Activated CD8-positive, alpha-beta memory T cell treated with anti-CD3 and anti-CD28 coated beads for 1 hour (primary cell): ENCODE measurements at regions not wholly inside any gene's neighbourhood (a gene's known extent, or its start where the extent isn't known, plus 50 kb on each side); places are given as distances from the start of the nearest gene placed in this dataset.

Experiments used
- DNase-seq, 2 donors: peaks; one replicate each; pipeline ENCODE4 v3.0.0-alpha.2; 2020; ENCODE audit warnings: low read depth in 1 of 2; ENCODE audit errors: extremely low read depth in 1 of 2

DNA sequence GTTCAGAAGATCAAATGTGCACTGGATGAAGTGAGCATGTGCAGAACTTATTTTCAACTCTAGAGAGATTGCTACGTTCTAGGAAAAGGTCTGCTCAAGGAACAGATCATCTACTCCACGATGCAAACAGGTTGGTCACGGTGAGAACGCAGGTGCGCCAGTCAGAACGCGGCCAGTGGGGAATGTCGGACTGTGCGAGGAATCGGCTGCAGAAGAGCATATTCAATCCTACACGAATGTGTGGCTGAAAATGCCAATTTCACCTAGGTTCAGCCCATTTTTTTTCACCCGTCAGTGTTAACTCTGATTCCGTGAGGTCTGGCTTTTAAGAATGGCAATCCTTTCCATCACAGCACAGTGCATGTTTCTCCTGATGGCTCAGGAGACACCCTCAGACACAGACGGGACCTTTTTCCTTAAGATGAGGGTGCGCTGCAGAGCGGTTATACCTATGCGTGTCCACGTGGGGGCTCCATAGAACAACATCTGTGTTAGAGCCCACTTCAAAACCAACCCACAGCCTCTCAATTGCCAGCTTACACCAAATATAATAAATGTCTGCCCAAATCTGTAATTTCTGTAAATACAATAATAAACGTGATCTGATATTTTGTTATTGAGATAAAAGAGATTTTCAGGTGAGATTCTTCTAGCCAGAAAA, 250.4 kb downstream of the FOXA2 start:
- DNase-seq, result peak in 1 of 2 donors; percentile 3

GRCh38 chr20:22324505-22324904, 259.9 kb downstream of the FOXA2 start:
- DNase-seq, result no peak

GRCh38 chr20:22322513-22322912, 261.9 kb downstream of the FOXA2 start:
- DNase-seq, result no peak

- no peak for DNase-seq
These were observed 263.2 kb downstream of the FOXA2 start for GRCh38 chr20:22321191-22321590.

DNA sequence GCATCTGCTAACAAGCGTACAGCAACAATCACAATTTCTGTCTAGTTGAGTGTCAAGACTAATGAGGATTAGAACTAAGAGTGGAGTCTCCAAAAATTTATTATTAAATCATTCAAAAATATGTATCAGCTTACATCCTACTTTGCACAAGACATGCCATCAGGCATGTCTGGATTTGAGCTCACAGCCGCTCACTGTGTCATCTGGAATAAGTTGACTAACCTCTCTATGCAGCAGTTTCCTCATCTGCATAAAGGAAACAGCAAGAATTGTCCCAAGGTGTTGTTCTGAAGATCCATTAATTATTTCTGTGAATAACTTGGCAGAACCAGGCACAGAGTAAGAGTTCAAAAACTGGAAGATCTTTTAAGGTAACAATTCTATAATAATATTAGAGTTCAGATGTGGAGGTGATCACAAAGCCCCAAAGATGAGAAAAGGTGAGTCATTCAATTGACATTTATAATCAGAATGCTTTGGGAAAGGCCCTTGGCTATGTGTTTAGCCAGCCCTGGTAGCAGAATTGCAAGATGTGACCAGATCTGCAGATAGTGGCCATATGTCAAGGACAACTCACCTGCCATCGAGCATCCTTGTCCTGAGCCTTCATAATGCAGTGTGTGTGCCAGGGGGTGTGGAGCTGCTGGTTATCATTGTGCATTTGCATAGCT, 264.0 kb downstream of the FOXA2 start:
- DNase-seq, result no peak

DNA sequence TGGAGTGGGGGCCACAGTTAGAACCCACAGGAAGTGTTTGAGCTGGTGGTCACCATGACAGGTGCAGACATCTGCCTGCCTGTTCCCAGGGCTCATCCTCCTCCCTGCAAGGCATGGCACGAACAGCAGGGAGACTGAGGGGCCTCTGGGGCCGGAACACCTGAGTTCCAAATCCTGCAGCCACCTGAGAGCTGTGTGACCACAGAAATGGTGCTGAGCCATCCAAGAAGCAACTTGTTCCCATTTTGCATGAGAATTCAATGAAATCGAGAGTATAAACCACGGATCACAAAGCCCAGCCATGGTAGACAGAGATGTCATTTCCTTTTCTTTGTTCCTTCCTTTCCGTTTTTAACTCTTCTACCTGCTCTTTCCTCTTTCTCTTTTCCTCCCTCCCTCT, 268.6 kb downstream of the FOXA2 start:
- no peak for DNase-seq

- DNase-seq, result no peak
These were observed 269.3 kb downstream of the FOXA2 start for GRCh38 chr20:22315073-22315472.

- DNase-seq, result no peak
These were observed 271.5 kb downstream of the FOXA2 start for GRCh38 chr20:22312744-22313346.

GRCh38 chr20:22308934-22309333, 275.4 kb downstream of the FOXA2 start:
- DNase-seq, result no peak

DNA sequence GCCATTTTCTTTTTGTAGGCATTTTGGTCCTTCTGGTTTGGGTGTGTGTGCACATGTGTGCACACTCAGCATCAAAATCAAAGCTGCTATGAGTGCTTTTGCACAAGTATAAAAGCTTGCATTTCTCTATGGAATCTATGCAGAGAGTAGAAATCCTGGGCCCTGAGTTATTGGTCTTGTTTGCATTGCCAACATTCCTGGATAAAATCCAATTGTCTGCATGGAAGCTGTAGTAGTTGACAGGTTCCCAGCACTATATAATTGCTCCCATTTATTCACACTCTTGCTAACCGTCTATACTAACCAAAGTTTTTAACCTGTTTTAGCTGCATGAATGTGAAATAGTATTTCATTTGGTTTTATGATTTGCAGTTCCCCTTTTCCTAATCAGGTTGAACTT, 277.0 kb downstream of the FOXA2 start:
- DNase-seq, result no peak

DNA sequence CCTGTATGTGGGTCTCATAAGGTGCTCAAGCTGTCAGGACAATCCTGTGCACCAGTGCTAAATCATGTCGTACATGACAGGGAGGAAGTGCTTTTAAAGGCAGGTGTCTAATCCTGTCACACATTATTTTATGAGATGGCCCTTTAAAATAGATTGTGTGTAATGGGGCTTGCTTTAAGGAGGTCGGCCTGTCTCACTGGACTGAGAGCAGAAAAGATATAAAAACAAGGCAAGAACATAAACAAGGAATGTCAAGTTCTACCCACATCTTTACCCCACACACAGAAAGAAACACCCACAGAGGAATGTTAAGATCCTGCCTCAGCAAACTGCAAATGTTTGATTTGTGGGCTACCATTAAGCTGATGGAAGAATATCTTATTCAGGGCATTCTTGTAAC, 279.0 kb downstream of the FOXA2 start:
- no peak for DNase-seq

GRCh38 chr20:22303523-22303922, 280.8 kb downstream of the FOXA2 start:
- DNase-seq, result no peak

GRCh38 chr20:22302039-22302438, 282.3 kb downstream of the FOXA2 start:
- no peak for DNase-seq

DNA sequence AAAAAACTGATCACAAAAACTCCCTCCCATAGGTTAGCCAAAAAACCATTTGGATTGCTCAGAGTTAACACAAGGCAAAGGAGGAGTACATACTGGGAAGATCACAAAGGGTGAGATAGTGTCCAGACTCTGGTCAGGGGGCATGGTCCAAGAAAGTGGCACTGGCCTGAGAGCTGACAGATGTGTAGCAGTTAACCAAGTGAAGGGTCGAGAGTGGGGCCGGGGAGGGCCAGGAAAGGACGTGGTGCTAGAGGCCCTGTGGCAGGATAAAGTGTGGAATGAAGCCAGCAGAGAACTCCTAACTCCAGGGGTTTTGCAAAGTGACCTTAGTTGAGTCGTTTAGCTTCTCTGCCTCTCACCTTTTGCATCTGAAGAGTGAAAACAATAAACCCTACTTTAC, 290.5 kb downstream of the FOXA2 start:
- DNase-seq, result no peak

GRCh38 chr20:22289442-22289841, 294.9 kb downstream of the FOXA2 start:
- no peak for DNase-seq

- DNase-seq, result no peak
These were observed 295.4 kb downstream of the FOXA2 start for GRCh38 chr20:22288957-22289356.

- DNase-seq, result no peak
These were observed 296.2 kb downstream of the FOXA2 start for GRCh38 chr20:22288156-22288555.

DNA sequence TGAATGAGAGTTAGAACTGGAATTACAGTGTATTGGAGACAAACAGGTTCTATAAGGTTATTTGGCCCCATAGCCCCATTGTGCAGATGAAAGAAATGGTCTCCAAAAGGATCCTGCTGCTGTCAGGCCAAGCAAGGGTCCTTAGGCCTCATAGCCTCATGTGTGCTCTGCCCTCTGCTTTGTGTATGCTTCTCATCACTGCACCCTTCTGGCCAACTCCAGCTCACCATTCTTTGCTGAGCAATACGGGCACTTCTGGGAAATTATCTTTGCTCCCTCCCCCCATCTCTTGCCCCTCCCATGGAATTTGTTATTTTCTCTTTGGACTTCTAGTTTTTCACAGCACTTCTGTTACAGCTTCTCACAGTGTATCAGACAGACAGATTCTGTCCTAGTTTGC, 298.8 kb downstream of the FOXA2 start:
- DNase-seq, result no peak

DNA sequence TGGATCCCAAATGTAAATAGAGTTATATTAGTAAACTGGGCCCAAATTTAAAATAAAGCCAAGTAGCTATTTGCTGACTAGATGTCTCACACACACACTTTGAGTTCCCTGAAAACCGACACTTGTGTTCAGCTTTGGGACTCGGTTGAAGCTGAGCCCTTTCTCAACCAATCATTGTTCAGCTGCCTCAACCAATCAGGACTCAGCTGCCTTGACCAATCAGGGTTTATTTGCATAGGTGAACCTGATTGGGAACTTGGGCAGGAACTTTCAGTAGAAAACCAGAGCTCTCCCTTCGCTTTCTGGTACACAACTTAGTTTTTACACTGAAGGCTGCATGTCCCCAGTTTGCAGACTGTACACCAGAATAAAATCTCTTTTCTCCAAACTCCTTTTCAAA, 301.7 kb downstream of the FOXA2 start:
- no peak for DNase-seq

GRCh38 chr20:22274330-22274729, 310.0 kb downstream of the FOXA2 start:
- DNase-seq, result no peak

DNA sequence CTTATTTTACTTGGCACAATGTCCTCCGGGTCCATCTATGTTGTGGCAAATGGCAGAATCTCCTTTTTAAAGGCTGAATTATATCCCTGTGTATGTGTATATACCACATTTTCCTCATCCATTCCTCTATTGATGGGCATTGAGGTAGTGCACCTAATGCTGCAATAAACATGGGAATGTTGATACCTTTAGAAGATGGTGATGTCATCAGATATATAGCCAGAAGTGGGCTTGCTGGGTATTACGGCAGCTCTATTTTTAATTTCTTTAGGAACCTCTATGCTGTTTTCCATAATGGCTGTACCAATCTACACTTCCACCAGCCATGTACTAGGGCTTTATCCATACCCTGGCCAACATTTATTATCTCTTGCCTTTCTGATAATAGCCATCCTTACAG, 315.7 kb downstream of the FOXA2 start:
- no peak for DNase-seq

- DNase-seq, result no peak
These were observed 319.5 kb downstream of the FOXA2 start for GRCh38 chr20:22264917-22265316.
